ENCODE measurements at regions not wholly inside any gene's neighbourhood (a gene's known extent, or its start where the extent isn't known, plus 50 kb on each side); places are given as distances from the start of the nearest gene placed in this dataset.
A peak's percentile ranks its signal among the peaks of the same experiment; 100 is the strongest.

- peak overlapping the region; percentile 85 for H4K5ac ChIP-seq (ENCODE audit: low read depth, low read length)
- H2BK120ac ChIP-seq (ENCODE audit: low read depth, low read length) = peak overlapping the region; percentile 40
- H3K9me1 ChIP-seq (ENCODE audit: insufficient read depth, low read length) = peaks cover 9% of the 10 kb centered on the region
- H2AK5ac ChIP-seq (ENCODE audit: low read depth, low read length) = peak overlapping the region; percentile 72
- no peaks in the 10 kb centered on the region for H3K27me3 ChIP-seq (ENCODE audit: control insufficient read depth, insufficient read depth, low read length)
- ATAC-seq (ENCODE audit: low read depth) = peak; percentile 83
- H3K4me3 ChIP-seq (ENCODE audit: insufficient read depth, low read depth, low read length) = no peak overlapping the region
- DNase-seq = peak; percentile 77
- dilution Hi-C loops (cut with HindIII; ENCODE audit: low sequenced_read_pairs, unreplicated experiment) (no loop called here), in situ Hi-C loops (cut with MboI; ENCODE audit: low sequenced_read_pairs) (no loop called here), intact Hi-C loops (cut with micrococcal nuclease) (no loop called here)
- peak overlapping the region; percentile 68 for H2BK5ac ChIP-seq (ENCODE audit: low read depth, low read length, poor library complexity, severe bottlenecking)
- ChIA-PET POLR2A (ENCODE audit: unreplicated experiment) (no interaction called here), CTCF (no interaction called here)
- H3K9ac ChIP-seq (ENCODE audit: low read depth, low read length) = no peak overlapping the region
- peak overlapping the region; percentile 80 for H3K4ac ChIP-seq (ENCODE audit: low read depth, low read length)
- no peaks in the 10 kb centered on the region for H3K36me3 ChIP-seq (ENCODE audit: control insufficient read depth, insufficient read depth, low read length)
- peak overlapping the region in 1 of 2 experiments; percentile 56; a peak in 2 of 4 replicates for H4K8ac ChIP-seq (ENCODE audit: low read depth in 2 of 2, low read length in 2 of 2)
- no peak overlapping the region for H3K14ac ChIP-seq (replicated peaks; ENCODE audit: low read depth, low read length)
- no peak for TF ChIP-seq RAD21 (IDR thresholded peaks at IDR 0.05; ENCODE audit: low read length)
- TF ChIP-seq, protein P1, sequence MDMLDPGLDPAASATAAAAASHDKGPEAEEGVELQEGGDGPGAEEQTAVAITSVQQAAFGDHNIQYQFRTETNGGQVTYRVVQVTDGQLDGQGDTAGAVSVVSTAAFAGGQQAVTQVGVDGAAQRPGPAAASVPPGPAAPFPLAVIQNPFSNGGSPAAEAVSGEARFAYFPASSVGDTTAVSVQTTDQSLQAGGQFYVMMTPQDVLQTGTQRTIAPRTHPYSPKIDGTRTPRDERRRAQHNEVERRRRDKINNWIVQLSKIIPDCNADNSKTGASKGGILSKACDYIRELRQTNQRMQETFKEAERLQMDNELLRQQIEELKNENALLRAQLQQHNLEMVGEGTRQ (IDR thresholded peaks at IDR 0.05; ENCODE audit: low read depth, low read length) = no peak
- no peak for TF ChIP-seq MAZ (IDR thresholded peaks at IDR 0.05; ENCODE audit: borderline replicate concordance, low read depth, low read length)
- TF ChIP-seq SMC3 (IDR thresholded peaks at IDR 0.05; ENCODE audit: low read depth, low read length) = no peak
- no peak for TF ChIP-seq RFX5 (IDR thresholded peaks at IDR 0.05; ENCODE audit: low read depth, low read length)
- TF ChIP-seq BHLHE40 (IDR thresholded peaks at IDR 0.05; ENCODE audit: low read depth, low read length) = no peak
- no peak for TF ChIP-seq ELK1 (IDR thresholded peaks at IDR 0.05; ENCODE audit: borderline replicate concordance, low read depth, low read length)
- no peak for TF ChIP-seq FOS (IDR thresholded peaks at IDR 0.05; ENCODE audit: low read depth, low read length)
- TF ChIP-seq MXI1 (IDR thresholded peaks at IDR 0.05; ENCODE audit: borderline replicate concordance, low read depth, low read length) = no peak
- TF ChIP-seq NFE2L2 (IDR thresholded peaks at IDR 0.05; ENCODE audit: low read depth, low read length) = no peak
- no peak overlapping the region for H3K56ac ChIP-seq (ENCODE audit: extremely low read depth, insufficient read depth, low read length)
- peak overlapping the region; percentile 56; the same call in 1 of the 2 replicates for H3K27ac ChIP-seq (ENCODE audit: insufficient read depth, low read length)
- H3K9me3 ChIP-seq (ENCODE audit: control insufficient read depth, insufficient read depth, low read length) = no peaks in the 10 kb centered on the region
- H2AFZ ChIP-seq (replicated peaks; ENCODE audit: low read length, poor library complexity) = no peak overlapping the region
- H2AK9ac ChIP-seq (replicated peaks; ENCODE audit: low read depth, low read length, poor library complexity) = no peak overlapping the region
- no peaks in the 10 kb centered on the region for H4K20me1 ChIP-seq (ENCODE audit: insufficient read depth, low read length)
- no CpG with 5 or more reads among the region's 6 CpGs for WGBS, 2 experiments (ENCODE audit: extremely low coverage in 2 of 2, insufficient read length in 1 of 2)
- H3K18ac ChIP-seq (ENCODE audit: low read depth, low read length) = peak overlapping the region; percentile 84
- peak overlapping the region; percentile 4; the same call in 1 of the 2 replicates for H3K4me2 ChIP-seq (ENCODE audit: low read depth, low read length)
- no TSS peak for BruUV-seq (replicated peaks)
- H3K79me1 ChIP-seq (ENCODE audit: low read depth in 1 of 2, low read length in 2 of 2) = no peaks in the 10 kb centered on the region
- no peak overlapping the region for H3K23ac ChIP-seq (ENCODE audit: low read depth, low read length)
- no peak overlapping the region for H2BK15ac ChIP-seq (ENCODE audit: low read depth, low read length)
- H4K91ac ChIP-seq (ENCODE audit: insufficient read depth, low read depth, low read length) = peak overlapping the region; percentile 28; the same call in 1 of the 2 replicates
- peaks cover 14% of the 10 kb centered on the region for H3K4me1 ChIP-seq (ENCODE audit: control insufficient read depth, insufficient read depth, low read length)
- no peak overlapping the region for H2BK20ac ChIP-seq (ENCODE audit: low read depth, low read length)
Observed at GRCh38 chr6:3929281-3929798, 80.2 kb downstream of the FAM50B start.

Data from IMR-90 (cell line).